ENCODE measurements at regions not wholly inside any gene's neighbourhood (a gene's known extent, or its start where the extent isn't known, plus 50 kb on each side); places are given as distances from the start of the nearest gene placed in this dataset.
"Not testable (repeated sequence)": the region's sequence is repeated elsewhere in the genome, so short reads cannot be mapped to it uniquely, and the experiment has no call there.

DNA sequence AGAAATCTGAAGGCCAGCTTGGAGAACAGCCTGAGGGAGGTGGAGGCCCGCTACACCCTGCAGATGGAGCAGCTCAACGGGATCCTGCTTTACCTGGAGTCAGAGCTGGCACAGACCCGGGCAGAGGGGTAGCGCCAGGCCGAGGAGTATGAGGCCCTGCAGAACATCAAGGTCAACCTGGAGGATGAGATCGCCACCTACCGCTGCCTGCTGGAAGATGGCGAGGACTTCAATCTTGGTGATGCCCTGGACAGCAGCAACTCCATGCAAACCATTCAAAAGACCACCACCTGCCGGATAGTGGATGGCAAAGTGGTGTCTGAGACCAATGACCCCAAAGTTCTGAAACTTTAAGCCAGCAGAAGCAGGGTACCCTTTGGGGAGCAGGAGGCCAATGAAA is 318.4 kb downstream of the ZFHX3 start:
- CTCF ChIA-PET; H3K4me1 ChIP-seq (ENCODE audit: control insufficient read depth, insufficient read depth, low read length); H3K4me3 ChIP-seq (ENCODE audit: low read depth, low read length); POLR2A ChIA-PET; H3K9me3 ChIP-seq (ENCODE audit: control insufficient read depth, insufficient read depth, low read depth, low read length); H3K36me3 ChIP-seq (ENCODE audit: control insufficient read depth in 2 of 2, insufficient read depth in 1 of 2, low read length in 2 of 2); H3K27ac ChIP-seq (ENCODE audit: extremely low read depth, low read depth, low read length): not testable (repeated sequence)

DNA sequence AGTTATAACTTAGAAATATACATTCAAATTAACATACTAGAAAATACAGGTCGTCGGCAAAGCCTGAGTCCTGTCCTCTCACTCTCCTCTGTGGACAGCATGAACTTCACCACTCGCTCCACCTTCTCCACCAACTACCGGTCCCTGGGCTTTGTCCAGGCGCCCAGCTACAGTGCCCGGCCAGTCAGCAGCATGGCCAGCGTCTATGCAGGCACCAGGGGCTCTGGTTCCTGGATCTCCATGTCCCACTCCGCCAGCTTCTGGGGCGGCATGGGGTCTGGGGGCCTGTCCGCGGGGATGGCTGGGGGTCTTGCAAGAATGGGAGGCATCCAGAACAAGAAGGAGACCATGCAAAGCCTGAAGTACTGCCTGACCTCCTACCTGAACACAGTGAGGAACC is 319.4 kb downstream of the ZFHX3 start:
- no peak overlapping the region for H3K4me3 ChIP-seq (ENCODE audit: low read depth, low read length)
- H3K9me3 ChIP-seq (ENCODE audit: control insufficient read depth, insufficient read depth, low read depth, low read length) = no peaks in the 10 kb centered on the region
- POLR2A ChIA-PET = no interaction called here
- TF ChIP-seq ZNF23 (tag by site-specific recombination; IDR thresholded peaks at IDR 0.05; ENCODE audit: borderline replicate concordance) = no peak
- CTCF ChIA-PET = no interaction called here
- H3K27ac ChIP-seq (ENCODE audit: extremely low read depth, low read depth, low read length) = no peak overlapping the region
- H3K4me1 ChIP-seq (ENCODE audit: control insufficient read depth, insufficient read depth, low read length) = no peaks in the 10 kb centered on the region
- H3K36me3 ChIP-seq (ENCODE audit: control insufficient read depth in 2 of 2, insufficient read depth in 1 of 2, low read length in 2 of 2) = no peaks in the 10 kb centered on the region

DNA sequence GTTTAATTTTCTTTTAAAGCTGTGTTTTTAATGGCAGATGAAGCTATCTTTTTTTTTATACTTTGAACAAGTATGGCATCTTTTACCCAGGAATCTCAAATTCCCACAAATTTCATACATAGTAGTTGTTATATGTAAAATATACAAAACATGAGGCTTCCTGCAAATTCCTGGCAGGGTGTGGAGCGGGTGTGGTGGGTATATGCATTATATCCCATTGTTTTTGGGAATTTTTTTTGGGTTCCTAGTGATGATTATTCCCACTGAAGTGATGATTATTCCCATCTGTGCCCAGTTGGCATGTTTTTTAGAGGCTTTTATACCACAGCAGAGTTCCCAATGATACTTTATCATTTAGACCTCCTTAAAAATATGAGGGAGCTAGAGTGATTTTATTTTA is 320.4 kb downstream of the ZFHX3 start:
- no peak for TF ChIP-seq ZNF558 (tag by site-specific recombination; IDR thresholded peaks at IDR 0.05)
- TF ChIP-seq, protein P1, sequence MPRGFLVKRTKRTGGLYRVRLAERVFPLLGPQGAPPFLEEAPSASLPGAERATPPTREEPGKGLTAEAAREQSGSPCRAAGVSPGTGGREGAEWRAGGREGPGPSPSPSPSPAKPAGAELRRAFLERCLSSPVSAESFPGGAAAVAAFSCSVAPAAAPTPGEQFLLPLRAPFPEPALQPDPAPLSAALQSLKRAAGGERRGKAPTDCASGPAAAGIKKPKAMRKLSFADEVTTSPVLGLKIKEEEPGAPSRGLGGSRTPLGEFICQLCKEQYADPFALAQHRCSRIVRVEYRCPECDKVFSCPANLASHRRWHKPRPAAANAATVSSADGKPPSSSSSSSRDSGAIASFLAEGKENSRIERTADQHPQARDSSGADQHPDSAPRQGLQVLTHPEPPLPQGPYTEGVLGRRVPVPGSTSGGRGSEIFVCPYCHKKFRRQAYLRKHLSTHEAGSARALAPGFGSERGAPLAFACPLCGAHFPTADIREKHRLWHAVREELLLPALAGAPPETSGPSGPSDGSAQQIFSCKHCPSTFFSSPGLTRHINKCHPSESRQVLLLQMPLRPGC (tag by site-specific recombination; IDR thresholded peaks at IDR 0.05) = no peak
- TF ChIP-seq ZNF292 (tag by site-specific recombination; IDR thresholded peaks at IDR 0.05; ENCODE audit: borderline replicate concordance, low read depth) = no peak
- TF ChIP-seq, protein P2, sequence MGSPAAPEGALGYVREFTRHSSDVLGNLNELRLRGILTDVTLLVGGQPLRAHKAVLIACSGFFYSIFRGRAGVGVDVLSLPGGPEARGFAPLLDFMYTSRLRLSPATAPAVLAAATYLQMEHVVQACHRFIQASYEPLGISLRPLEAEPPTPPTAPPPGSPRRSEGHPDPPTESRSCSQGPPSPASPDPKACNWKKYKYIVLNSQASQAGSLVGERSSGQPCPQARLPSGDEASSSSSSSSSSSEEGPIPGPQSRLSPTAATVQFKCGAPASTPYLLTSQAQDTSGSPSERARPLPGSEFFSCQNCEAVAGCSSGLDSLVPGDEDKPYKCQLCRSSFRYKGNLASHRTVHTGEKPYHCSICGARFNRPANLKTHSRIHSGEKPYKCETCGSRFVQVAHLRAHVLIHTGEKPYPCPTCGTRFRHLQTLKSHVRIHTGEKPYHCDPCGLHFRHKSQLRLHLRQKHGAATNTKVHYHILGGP (tag by site-specific recombination; IDR thresholded peaks at IDR 0.05) = no peak
- TF ChIP-seq, protein P3, sequence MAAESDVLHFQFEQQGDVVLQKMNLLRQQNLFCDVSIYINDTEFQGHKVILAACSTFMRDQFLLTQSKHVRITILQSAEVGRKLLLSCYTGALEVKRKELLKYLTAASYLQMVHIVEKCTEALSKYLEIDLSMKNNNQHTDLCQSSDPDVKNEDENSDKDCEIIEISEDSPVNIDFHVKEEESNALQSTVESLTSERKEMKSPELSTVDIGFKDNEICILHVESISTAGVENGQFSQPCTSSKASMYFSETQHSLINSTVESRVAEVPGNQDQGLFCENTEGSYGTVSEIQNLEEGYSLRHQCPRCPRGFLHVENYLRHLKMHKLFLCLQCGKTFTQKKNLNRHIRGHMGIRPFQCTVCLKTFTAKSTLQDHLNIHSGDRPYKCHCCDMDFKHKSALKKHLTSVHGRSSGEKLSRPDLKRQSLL (tag by site-specific recombination; IDR thresholded peaks at IDR 0.05) = no peak
- no peak for TF ChIP-seq ZBTB20 (tag by site-specific recombination; IDR thresholded peaks at IDR 0.05)
- no peak for TF ChIP-seq ZNF132 (tag by site-specific recombination; IDR thresholded peaks at IDR 0.05; ENCODE audit: borderline replicate concordance)
- TF ChIP-seq ZNF768 (tag by site-specific recombination; IDR thresholded peaks at IDR 0.05) = no peak
- no peak for TF ChIP-seq ZNF350 (tag by site-specific recombination; IDR thresholded peaks at IDR 0.05)
- TF ChIP-seq EGR2 (tag by site-specific recombination; IDR thresholded peaks at IDR 0.05; ENCODE audit: low read depth) = no peak
- no peak for TF ChIP-seq ZNF404 (tag by site-specific recombination; IDR thresholded peaks at IDR 0.05)
- no peak for TF ChIP-seq ZNF174 (tag by site-specific recombination; IDR thresholded peaks at IDR 0.05)
- TF ChIP-seq ZNF23 (tag by site-specific recombination; IDR thresholded peaks at IDR 0.05; ENCODE audit: borderline replicate concordance) = no peak
- no peak for TF ChIP-seq ZSCAN23 (tag by site-specific recombination; IDR thresholded peaks at IDR 0.05)
- TF ChIP-seq ZNF324 (tag by site-specific recombination; IDR thresholded peaks at IDR 0.05) = no peak
- TF ChIP-seq, protein P4, sequence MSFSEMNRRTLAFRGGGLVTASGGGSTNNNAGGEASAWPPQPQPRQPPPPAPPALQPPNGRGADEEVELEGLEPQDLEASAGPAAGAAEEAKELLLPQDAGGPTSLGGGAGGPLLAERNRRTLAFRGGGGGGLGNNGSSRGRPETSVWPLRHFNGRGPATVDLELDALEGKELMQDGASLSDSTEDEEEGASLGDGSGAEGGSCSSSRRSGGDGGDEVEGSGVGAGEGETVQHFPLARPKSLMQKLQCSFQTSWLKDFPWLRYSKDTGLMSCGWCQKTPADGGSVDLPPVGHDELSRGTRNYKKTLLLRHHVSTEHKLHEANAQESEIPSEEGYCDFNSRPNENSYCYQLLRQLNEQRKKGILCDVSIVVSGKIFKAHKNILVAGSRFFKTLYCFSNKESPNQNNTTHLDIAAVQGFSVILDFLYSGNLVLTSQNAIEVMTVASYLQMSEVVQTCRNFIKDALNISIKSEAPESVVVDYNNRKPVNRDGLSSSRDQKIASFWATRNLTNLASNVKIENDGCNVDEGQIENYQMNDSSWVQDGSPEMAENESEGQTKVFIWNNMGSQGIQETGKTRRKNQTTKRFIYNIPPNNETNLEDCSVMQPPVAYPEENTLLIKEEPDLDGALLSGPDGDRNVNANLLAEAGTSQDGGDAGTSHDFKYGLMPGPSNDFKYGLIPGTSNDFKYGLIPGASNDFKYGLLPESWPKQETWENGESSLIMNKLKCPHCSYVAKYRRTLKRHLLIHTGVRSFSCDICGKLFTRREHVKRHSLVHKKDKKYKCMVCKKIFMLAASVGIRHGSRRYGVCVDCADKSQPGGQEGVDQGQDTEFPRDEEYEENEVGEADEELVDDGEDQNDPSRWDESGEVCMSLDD (tag by site-specific recombination; IDR thresholded peaks at IDR 0.05) = no peak
- TF ChIP-seq, protein P5, sequence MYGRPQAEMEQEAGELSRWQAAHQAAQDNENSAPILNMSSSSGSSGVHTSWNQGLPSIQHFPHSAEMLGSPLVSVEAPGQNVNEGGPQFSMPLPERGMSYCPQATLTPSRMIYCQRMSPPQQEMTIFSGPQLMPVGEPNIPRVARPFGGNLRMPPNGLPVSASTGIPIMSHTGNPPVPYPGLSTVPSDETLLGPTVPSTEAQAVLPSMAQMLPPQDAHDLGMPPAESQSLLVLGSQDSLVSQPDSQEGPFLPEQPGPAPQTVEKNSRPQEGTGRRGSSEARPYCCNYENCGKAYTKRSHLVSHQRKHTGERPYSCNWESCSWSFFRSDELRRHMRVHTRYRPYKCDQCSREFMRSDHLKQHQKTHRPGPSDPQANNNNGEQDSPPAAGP (tag by site-specific recombination; IDR thresholded peaks at IDR 0.05) = no peak
- TF ChIP-seq ZNF423 (tag by site-specific recombination; IDR thresholded peaks at IDR 0.05) = no peak
- TF ChIP-seq, protein P6, sequence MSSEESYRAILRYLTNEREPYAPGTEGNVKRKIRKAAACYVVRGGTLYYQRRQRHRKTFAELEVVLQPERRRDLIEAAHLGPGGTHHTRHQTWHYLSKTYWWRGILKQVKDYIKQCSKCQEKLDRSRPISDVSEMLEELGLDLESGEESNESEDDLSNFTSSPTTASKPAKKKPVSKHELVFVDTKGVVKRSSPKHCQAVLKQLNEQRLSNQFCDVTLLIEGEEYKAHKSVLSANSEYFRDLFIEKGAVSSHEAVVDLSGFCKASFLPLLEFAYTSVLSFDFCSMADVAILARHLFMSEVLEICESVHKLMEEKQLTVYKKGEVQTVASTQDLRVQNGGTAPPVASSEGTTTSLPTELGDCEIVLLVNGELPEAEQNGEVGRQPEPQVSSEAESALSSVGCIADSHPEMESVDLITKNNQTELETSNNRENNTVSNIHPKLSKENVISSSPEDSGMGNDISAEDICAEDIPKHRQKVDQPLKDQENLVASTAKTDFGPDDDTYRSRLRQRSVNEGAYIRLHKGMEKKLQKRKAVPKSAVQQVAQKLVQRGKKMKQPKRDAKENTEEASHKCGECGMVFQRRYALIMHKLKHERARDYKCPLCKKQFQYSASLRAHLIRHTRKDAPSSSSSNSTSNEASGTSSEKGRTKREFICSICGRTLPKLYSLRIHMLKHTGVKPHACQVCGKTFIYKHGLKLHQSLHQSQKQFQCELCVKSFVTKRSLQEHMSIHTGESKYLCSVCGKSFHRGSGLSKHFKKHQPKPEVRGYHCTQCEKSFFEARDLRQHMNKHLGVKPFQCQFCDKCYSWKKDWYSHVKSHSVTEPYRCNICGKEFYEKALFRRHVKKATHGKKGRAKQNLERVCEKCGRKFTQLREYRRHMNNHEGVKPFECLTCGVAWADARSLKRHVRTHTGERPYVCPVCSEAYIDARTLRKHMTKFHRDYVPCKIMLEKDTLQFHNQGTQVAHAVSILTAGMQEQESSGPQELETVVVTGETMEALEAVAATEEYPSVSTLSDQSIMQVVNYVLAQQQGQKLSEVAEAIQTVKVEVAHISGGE (tag by site-specific recombination; conservative IDR thresholded peaks at IDR 0.05; ENCODE audit: low read depth) = no peak
- ChIA-PET CTCF (no interaction called here), POLR2A (no interaction called here)
- no peak overlapping the region for H3K4me3 ChIP-seq (ENCODE audit: low read depth, low read length)
- H3K36me3 ChIP-seq (ENCODE audit: control insufficient read depth in 2 of 2, insufficient read depth in 1 of 2, low read length in 2 of 2) = no peaks in the 10 kb centered on the region
- no peaks in the 10 kb centered on the region for H3K9me3 ChIP-seq (ENCODE audit: control insufficient read depth, insufficient read depth, low read depth, low read length)
- H3K27ac ChIP-seq (ENCODE audit: extremely low read depth, low read depth, low read length) = no peak overlapping the region
- H3K4me1 ChIP-seq (ENCODE audit: control insufficient read depth, insufficient read depth, low read length) = 0 out of 2 replicates have a peak, but pooled peaks cover 5% of the 10 kb centered on the region
